RWPE2 (cell line): ENCODE measurements at regions not wholly inside any gene's neighbourhood (a gene's known extent, or its start where the extent isn't known, plus 50 kb on each side); places are given as distances from the start of the nearest gene placed in this dataset.

Experiments used
- ATAC-seq: fragments of 200-7000 bp; cut with Tn5 transposase; 3 replicates; pipeline ENCODE4 v1.9.1; 2021; ENCODE audit warnings: low read depth
- DNase-seq: peaks from one replicate; pipeline ENCODE4 v3.0.0-alpha.2; 2020; ENCODE audit warnings: low spot score
- H3K27ac ChIP-seq: fragments of 450-650 bp; 2 replicates; pipeline ENCODE4 v1.5.1; 2017; ENCODE audit warnings: mild to moderate bottlenecking; ENCODE audit not compliant: poor library complexity, severe bottlenecking
- H3K27me3 ChIP-seq: fragments of 250-450 bp; sonication (Bioruptor Pico); 2 replicates; pipeline ENCODE4 v1.5.1; 2021; ENCODE audit warnings: mild to moderate bottlenecking, moderate library complexity; ENCODE audit not compliant: insufficient read depth, poor library complexity, severe bottlenecking
- H3K36me3 ChIP-seq: fragments of 250-450 bp; sonication (Bioruptor Pico); 2 replicates; pipeline ENCODE4 v1.5.1; 2020; ENCODE audit warnings: low read depth, mild to moderate bottlenecking, moderate library complexity
- H3K4me1 ChIP-seq: fragments of 250-450 bp; sonication (Bioruptor Pico); 2 replicates; pipeline ENCODE4 v1.5.1; 2021; ENCODE audit warnings: mild to moderate bottlenecking, moderate library complexity; ENCODE audit not compliant: insufficient read depth, poor library complexity, severe bottlenecking
- H3K4me3 ChIP-seq: fragments of 250-450 bp; sonication (Bioruptor Pico); 2 replicates; pipeline ENCODE4 v1.5.1; 2021; ENCODE audit warnings: mild to moderate bottlenecking, moderate library complexity; ENCODE audit not compliant: severe bottlenecking
- H3K9me3 ChIP-seq: fragments of 250-450 bp; sonication (Bioruptor Pico); 2 replicates; pipeline ENCODE4 v1.5.1; 2021; ENCODE audit warnings: mild to moderate bottlenecking, moderate library complexity; ENCODE audit not compliant: severe bottlenecking
- CTCF ChIP-seq: fragments of 450-650 bp; IDR thresholded peaks from one replicate; pipeline ENCODE4 v1.5.1; 2017; ENCODE audit warnings: mild to moderate bottlenecking, moderate library complexity; ENCODE audit not compliant: poor library complexity, severe bottlenecking

- Histone ChIP-seq H3K4me1 (no peaks in the 10 kb centered on the region), H3K27ac (no peak overlapping the region), H3K27me3 (no peaks in the 10 kb centered on the region), H3K9me3 (no peaks in the 10 kb centered on the region), H3K36me3 (no peaks in the 10 kb centered on the region), H3K4me3 (no peak overlapping the region)
- no peak for TF ChIP-seq CTCF
- ATAC-seq (no peak), DNase-seq (no peak)
Measured at GRCh38 chr1:239719642-239720258, 333.4 kb downstream of the CHRM3 start.

GRCh38 chr1:239722035-239722434, 335.7 kb downstream of the CHRM3 start:
- Histone ChIP-seq H3K36me3 (no peaks in the 10 kb centered on the region), H3K9me3 (no peaks in the 10 kb centered on the region), H3K4me3 (no peak overlapping the region), H3K27ac (no peak overlapping the region), H3K4me1 (no peaks in the 10 kb centered on the region), H3K27me3 (no peaks in the 10 kb centered on the region)
- DNase-seq (no peak), ATAC-seq (no peak)
- TF ChIP-seq CTCF = no peak

GRCh38 chr1:239723776-239724367, 337.5 kb downstream of the CHRM3 start:
- Histone ChIP-seq H3K9me3 (no peaks in the 10 kb centered on the region), H3K4me1 (no peaks in the 10 kb centered on the region), H3K4me3 (no peak overlapping the region), H3K27me3 (no peaks in the 10 kb centered on the region), H3K27ac (no peak overlapping the region), H3K36me3 (no peaks in the 10 kb centered on the region)
- DNase-seq (no peak), ATAC-seq (no peak)
- no peak for TF ChIP-seq CTCF

GRCh38 chr1:239725371-239725770, 339.0 kb downstream of the CHRM3 start:
- no peaks in the 10 kb centered on the region for H3K36me3 ChIP-seq
- H3K4me3 ChIP-seq = no peak overlapping the region
- no peaks in the 10 kb centered on the region for H3K4me1 ChIP-seq
- H3K9me3 ChIP-seq = no peaks in the 10 kb centered on the region
- H3K27me3 ChIP-seq = no peaks in the 10 kb centered on the region
- ATAC-seq (no peak), DNase-seq (no peak)
- no peak overlapping the region for H3K27ac ChIP-seq
- TF ChIP-seq CTCF = no peak

GRCh38 chr1:239725933-239726332, 339.6 kb downstream of the CHRM3 start:
- ATAC-seq = no peak
- no peak for DNase-seq
- Histone ChIP-seq H3K4me1 (no peaks in the 10 kb centered on the region), H3K27ac (no peak overlapping the region), H3K9me3 (no peaks in the 10 kb centered on the region), H3K4me3 (no peak overlapping the region), H3K36me3 (no peaks in the 10 kb centered on the region), H3K27me3 (no peaks in the 10 kb centered on the region)
- TF ChIP-seq CTCF = no peak
